GM18505 (cell line): ENCODE measurements at regions not wholly inside any gene's neighbourhood (a gene's known extent, or its start where the extent isn't known, plus 50 kb on each side); places are given as distances from the start of the nearest gene placed in this dataset.

Source experiments
- ATAC-seq: cut with Tn5 transposase; IDR thresholded peaks from one replicate; pipeline ENCODE4 v1.9.1; 2021; ENCODE audit not compliant: unreplicated experiment
- POLR2A ChIP-seq: IDR thresholded peaks from 4 replicates; pipeline ENCODE4 v1.6.1; 2011; ENCODE audit warnings: borderline replicate concordance; ENCODE audit not compliant: insufficient read depth, insufficient read length; ENCODE audit errors: extremely low read depth

DNA sequence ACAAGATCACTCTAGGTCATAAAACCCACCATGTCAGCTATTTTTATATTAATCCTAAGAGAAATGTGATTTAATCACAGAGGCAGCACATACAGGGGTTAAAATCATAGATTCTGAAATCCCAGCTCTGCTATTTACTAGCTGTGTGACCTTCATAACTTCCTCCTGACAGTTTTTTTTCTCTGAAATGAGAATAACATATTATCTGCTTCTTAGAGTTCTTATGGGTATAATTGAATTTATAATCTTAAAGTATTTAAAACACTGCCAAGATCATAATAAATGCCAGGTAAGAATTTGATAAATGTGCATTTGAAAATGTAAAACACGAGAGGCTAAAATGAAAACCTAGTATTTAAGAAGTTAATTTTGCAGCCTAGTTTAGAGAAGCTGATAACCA lies 722.9 kb downstream of the SLITRK6 start:
- ATAC-seq, result no peak
- no peak for TF ChIP-seq POLR2A

GRCh38 chr13:85074543-85075313 lies 724.5 kb downstream of the SLITRK6 start:
- no peak for ATAC-seq
- TF ChIP-seq POLR2A, result no peak

DNA sequence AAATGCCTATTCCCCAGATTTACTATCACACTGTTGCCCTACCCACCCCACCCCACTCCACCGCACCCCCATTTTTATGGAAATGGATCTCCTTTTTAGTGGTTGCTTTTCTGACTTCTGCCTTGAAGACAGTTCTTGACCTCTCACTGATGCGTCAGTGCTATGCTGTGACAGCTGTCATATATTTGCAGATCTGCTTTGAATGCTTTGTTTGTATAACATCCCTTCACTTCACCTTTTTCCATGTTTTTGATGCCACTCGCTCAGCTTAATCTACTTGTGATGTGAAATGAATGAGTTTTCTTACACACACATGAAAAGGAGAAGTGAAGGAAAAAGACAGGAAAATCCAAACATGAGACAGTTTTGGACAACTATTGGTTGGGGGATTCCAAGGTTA lies 731.0 kb downstream of the SLITRK6 start:
- no peak for TF ChIP-seq POLR2A
- ATAC-seq, result no peak

DNA sequence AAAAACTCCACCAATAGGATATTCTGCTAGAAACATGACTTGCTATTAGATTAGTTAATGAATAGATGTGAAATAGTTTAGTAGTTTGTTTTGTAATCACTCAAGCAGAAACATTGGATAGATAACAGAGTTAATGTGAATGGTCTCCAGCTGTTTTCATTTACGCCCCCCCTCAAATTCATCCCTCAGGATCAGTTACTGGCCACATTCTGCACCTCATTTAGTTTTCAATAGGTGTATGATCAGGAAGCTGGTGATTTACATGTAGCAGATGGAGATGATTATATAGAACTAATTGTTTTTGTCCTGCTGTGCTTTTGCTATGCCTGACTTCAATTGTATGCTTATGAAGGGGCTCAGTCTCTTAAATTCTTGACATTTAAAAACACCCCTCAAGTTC lies 759.0 kb downstream of the SLITRK6 start:
- TF ChIP-seq POLR2A, result no peak
- no peak for ATAC-seq

DNA sequence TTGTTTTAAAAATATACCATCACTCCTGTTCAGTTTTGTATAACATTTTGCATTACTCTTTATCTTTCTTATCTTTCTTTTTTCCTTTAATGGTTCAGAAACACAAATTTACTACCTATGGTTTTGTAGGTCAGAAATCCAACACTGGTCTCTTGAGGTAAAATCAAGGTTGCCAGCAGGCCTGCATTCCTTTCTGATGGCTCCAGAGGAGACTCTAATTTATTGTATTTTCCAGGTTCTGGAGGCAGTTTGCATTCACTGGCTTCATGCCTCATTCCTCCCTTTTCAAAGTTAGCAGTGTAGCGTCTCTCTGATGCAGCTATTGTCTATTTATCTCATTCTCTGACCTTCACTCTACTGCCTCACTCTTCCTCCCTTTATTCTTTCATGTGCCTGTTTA lies 767.4 kb downstream of the SLITRK6 start:
- no peak for ATAC-seq
- no peak for TF ChIP-seq POLR2A

GRCh38 chr13:85028035-85028434 lies 771.2 kb downstream of the SLITRK6 start:
- ATAC-seq, result no peak
- TF ChIP-seq POLR2A, result no peak

GRCh38 chr13:85019121-85019520 lies 780.1 kb downstream of the SLITRK6 start:
- ATAC-seq, result no peak
- TF ChIP-seq POLR2A, result no peak

- no peak for ATAC-seq
- TF ChIP-seq POLR2A, result no peak
Observed at GRCh38 chr13:85013006-85013405, 786.2 kb downstream of the SLITRK6 start.

DNA sequence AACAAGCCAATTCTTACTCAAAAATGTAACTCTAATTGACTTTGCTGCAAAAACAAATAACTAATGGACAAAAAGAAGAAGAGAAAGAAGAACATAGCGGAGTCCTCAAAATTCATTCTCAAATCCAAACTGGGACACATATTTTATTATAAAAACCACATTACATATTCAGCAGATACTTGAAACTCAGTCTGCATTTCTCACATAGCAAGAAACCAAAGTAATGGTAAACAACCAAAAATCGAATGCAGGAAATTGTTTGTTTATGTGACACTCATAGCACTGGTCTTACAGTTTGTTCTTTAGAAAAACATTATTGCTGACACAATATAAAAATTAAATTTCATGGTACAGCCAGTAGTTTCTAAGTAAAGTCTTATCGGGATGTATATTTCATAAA lies 789.8 kb downstream of the SLITRK6 start:
- no peak for TF ChIP-seq POLR2A
- no peak for ATAC-seq

DNA sequence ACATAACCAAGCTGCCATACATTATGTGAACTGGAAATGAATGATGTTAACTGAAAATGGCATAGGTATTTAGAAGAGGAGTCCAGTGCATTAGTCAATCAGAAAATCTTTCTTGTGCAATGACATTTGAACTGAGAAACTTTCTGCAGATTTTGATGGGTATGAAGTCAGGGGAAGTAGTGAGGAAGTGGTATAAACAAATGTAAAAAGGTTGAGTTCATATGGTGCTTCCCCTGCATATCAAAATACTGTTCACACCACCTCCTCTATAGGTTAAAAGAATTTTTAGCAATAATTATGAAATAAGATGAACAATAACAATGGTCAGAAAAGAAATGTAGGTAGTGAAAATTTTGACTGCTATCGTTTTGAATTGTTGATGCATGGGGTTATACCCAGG lies 800.0 kb downstream of the SLITRK6 start:
- ATAC-seq, result no peak
- TF ChIP-seq POLR2A, result no peak

- no peak for ATAC-seq
- no peak for TF ChIP-seq POLR2A
Observed at GRCh38 chr13:84998681-84999080, 800.5 kb downstream of the SLITRK6 start.

DNA sequence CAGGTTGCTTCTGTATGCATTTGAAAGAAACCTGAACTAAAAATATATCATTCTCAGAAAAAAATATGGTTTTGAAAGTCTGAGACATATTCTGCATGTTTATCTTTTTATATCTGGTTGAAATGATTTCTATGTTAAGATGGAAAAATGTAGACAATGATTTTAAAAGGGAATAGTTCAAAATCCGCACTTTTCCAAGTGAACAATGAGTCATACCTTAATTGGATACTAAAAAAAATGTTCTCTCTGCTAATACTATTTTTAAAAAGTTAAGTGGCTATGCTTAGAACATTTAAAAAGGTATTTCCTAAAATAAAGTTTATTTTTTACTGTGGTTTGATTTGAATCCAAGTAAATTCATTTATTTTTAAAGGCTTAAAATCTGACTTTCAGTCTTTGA lies 801.4 kb downstream of the SLITRK6 start:
- ATAC-seq, result no peak
- TF ChIP-seq POLR2A, result no peak

- no peak for ATAC-seq
- no peak for TF ChIP-seq POLR2A
Observed at GRCh38 chr13:84994582-84994981, 804.6 kb downstream of the SLITRK6 start.

DNA sequence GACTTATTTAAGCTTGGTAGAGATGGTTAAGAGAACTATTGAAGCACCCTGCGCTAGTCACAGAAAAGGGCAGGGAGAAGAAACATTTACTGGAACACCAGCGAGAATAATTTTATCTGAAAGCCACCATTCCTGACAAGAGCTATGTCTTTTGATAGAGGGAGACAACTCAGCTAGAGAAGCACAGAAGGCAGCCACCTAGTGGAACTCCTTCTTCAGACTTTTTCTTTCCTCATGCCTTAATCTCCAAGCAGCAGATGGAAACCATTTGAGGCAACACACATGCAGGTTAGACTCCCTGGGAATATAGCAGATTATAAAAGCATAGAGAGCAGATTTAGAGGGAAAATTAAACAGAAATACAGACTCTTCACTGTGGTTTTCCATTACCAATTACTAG lies 813.4 kb downstream of the SLITRK6 start:
- TF ChIP-seq POLR2A, result no peak
- no peak for ATAC-seq

- TF ChIP-seq POLR2A, result no peak
- no peak for ATAC-seq
Observed at GRCh38 chr13:84983321-84983720, 815.9 kb downstream of the SLITRK6 start.
